MM.1S (cell line): ENCODE measurements at regions not wholly inside any gene's neighbourhood (a gene's known extent, or its start where the extent isn't known, plus 50 kb on each side); places are given as distances from the start of the nearest gene placed in this dataset.

Experiments
- CTCF ChIP-seq: fragments of 300-600 bp; sonication (generic); IDR thresholded peaks from 2 replicates; pipeline ENCODE4 v1.5.1; 2016; ENCODE audit warnings: antibody characterized with exemption, low read length, mixed read lengths
- EZH2 ChIP-seq: fragments of 300-600 bp; sonication (generic); optimal IDR thresholded peaks from 2 replicates; pipeline ENCODE3; 2017; ENCODE audit warnings: low read depth, mild to moderate bottlenecking, antibody characterized with exemption, low read length, mixed read lengths
- EZH2phosphoT487 ChIP-seq: fragments of 300-600 bp; sonication (generic); IDR thresholded peaks from 2 replicates; pipeline ENCODE4 v1.6.1; 2018; ENCODE audit warnings: antibody characterized with exemption, low read length

- TF ChIP-seq CTCF: no peak
- TF ChIP-seq EZH2: no peak
- no peak for TF ChIP-seq EZH2phosphoT487
Measured at GRCh38 chr11:25529572-25529971, 802.4 kb upstream of the ANO3 start.
